D721Med (cell line): ENCODE measurements at regions not wholly inside any gene's neighbourhood (a gene's known extent, or its start where the extent isn't known, plus 50 kb on each side); places are given as distances from the start of the nearest gene placed in this dataset.

Experiments
- DNase-seq: peaks from one replicate; pipeline ENCODE4 v3.0.0; 2011; ENCODE audit warnings: low spot score; ENCODE audit not compliant: insufficient read length
- FAIRE-seq: peaks from 2 replicates; lab custom pipeline; 2011; peaks lifted over from hg19 to GRCh38; lab: Jason Lieb, UNC
- TF ChIP-seq, protein P1 (sequence below): IDR thresholded peaks from 2 replicates; pipeline ENCODE4 v1.5.1; 2012; ENCODE audit warnings: mild to moderate bottlenecking, control low read depth; ENCODE audit not compliant: insufficient read depth; ENCODE audit errors: missing control alignments

DNA sequence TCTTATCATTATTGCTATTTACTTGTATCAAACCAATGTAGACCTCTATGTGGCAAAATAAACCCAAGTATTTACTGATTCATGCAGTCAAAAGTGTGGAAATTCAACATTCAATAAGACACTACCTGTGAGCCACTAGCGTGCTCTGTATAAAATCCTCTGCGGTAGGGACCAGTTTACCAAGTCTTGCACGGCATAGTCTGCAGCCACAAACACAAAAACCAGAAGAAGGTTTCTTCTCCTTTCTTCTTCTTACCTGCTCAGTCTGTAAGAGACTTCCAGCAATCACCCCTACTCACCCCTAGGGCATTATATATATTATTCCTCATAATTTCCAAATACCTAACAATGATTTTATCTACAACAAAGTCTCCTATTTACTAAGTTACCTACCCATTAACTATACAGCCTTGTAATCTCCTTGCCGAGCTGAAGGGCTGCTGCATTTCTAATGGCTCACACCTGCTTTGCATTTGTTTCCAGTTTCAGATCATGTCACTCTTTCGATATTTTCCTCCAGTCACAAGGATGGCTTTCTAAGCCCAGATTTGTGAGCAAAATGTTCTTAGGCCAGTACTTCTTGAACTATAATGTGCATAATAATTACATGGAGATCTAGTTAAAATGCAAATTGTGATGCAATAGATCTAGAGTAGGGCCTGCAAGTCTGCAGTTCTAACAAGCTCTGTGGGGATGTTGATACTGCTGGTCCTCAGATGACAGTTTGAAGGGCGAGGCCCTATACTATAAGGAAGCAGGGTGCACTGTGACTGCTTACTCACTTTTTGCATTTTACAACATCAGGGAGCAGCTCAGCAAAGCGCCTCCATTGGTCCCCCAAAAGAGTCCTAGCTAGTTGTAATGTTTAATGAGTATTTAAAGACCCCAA, 191.9 kb upstream of the DDI1 start:
- DNase-seq (no peak), FAIRE-seq (no peak)
- TF ChIP-seq, protein P1, sequence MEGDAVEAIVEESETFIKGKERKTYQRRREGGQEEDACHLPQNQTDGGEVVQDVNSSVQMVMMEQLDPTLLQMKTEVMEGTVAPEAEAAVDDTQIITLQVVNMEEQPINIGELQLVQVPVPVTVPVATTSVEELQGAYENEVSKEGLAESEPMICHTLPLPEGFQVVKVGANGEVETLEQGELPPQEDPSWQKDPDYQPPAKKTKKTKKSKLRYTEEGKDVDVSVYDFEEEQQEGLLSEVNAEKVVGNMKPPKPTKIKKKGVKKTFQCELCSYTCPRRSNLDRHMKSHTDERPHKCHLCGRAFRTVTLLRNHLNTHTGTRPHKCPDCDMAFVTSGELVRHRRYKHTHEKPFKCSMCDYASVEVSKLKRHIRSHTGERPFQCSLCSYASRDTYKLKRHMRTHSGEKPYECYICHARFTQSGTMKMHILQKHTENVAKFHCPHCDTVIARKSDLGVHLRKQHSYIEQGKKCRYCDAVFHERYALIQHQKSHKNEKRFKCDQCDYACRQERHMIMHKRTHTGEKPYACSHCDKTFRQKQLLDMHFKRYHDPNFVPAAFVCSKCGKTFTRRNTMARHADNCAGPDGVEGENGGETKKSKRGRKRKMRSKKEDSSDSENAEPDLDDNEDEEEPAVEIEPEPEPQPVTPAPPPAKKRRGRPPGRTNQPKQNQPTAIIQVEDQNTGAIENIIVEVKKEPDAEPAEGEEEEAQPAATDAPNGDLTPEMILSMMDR, result no peak

DNA sequence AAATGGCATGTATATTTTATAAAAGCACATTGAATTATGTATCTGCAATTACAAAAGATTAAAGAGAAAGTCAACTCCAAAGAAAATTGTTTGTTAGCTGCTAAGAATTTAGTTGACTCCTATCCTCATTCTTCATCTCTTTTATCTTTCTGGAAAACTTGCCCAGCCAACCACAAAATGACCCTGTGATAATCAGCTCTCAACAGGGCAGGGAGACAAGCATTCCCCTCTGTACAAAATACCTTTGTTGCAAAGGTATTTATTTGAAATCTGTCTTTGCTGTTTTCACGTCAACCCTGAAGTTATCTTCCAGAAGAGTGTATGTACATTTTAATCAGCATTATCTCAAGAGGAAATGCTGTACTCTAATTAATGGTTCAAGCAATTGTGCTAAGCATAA, 191.1 kb upstream of the DDI1 start:
- DNase-seq (no peak), FAIRE-seq (no peak)
- TF ChIP-seq, protein P1, result no peak

DNA sequence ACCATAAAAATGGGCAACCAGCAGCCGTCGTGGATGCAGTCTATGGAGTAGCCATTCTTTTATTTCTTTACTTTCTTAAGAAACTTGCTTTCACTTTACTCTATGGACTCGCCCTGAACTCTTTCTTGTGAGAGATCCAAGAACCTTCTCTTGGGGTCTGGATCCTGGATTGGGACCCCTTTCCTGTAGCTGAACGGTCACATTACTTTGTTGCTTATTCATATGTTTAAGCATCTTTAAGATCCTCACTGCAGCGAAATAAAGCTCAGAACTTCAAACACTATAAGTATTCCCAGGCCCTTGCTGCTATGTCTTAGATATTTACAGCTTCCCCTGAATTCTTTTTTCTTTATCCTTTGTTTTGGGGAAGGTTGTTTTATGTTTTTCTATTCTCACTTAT, 187.8 kb upstream of the DDI1 start:
- TF ChIP-seq, protein P1, result no peak
- DNase-seq (no peak), FAIRE-seq (no peak)

DNA sequence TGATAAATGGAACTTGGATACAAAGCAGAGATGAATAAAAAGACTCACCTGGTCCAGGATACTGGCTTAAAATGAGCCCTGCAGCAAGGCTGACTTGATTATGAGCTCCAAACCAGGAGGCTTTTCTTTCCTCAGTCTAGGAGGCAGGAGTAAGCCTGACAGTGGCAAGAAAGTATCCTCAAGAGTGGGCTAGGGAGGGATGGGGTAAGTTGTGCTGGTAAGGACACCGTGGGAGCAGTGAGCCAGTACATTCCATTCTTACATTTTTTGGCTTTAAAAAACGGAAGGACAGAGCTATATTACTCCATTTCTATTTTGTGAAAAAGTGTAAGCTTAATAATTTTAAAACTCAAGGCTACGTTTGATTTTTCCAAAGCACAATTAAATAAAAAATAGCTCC, 187.1 kb upstream of the DDI1 start:
- FAIRE-seq (no peak), DNase-seq (no peak)
- TF ChIP-seq, protein P1, result no peak

DNA sequence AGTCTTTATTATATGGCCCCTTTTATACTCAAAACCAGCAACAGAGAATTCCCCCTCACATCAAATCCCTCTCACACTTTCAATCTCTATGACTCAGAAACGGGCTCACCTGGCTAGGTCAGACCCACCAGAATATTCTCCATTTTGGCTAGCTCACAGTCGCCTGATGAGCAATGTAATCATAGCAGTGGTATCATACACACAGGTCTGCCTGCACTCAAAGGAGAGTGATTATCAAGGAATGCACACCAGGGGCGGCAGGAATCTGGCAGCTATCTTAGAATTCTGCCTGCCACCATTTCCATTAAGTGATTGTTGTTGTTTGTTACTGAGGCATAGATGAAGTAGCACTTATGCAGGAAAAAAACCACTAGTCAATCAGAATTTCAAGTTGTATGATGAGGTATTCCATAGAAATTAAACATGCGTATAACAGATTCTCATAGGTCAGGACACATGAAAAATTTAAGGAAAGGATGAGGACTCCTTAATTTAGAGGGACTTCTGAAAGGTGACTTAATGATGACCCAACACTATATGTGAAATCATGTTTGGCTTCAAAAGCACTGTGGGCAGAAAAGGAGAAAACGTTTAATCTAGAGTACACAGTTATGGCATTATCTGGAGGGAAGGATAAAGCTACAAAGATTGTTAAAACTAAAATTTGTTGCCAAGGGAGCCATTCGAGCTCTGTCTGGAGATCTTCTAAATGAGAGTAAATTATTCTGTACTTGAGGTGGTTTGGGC, 185.8 kb upstream of the DDI1 start:
- no peak for FAIRE-seq
- TF ChIP-seq, protein P1, result no peak
- no peak for DNase-seq

DNA sequence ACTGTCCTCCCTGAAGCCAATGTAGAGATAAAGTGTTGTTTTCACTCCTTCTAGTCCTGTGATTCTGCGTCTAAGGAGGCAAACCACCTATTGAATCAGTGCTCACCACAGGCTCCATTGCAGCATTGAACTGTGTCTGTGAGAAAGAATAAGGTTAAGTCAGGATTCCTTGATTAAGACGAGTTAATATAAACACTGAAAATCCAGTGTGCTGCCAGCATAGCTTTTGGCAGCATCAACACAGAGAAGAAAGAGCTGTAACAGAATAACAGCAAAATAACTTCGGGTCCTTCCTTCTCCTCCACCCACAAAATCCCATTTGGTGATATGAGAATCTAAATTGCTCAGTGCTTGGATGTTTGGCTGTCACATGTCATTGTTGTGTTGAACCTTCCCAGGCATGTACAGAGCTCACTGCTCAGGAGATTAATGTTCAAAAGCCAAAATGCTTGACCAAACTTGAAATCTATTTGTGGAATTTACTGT, 185.2 kb upstream of the DDI1 start:
- DNase-seq, result no peak
- FAIRE-seq, result no peak
- TF ChIP-seq, protein P1, result no peak
